Jurkat, Clone E6-1 (cell line): ENCODE measurements at regions not wholly inside any gene's neighbourhood (a gene's known extent, or its start where the extent isn't known, plus 50 kb on each side); places are given as distances from the start of the nearest gene placed in this dataset.

Source experiments
- DNase-seq: peaks from one replicate; pipeline ENCODE4 v3.0.0-alpha.2; 2011; ENCODE audit warnings: low read depth, low spot score
- H3K4me3 ChIP-seq: 2 replicates; pipeline ENCODE4 v1.5.1; 2011; ENCODE audit warnings: mild to moderate bottlenecking, low read length, control low read depth, moderate library complexity

DNA sequence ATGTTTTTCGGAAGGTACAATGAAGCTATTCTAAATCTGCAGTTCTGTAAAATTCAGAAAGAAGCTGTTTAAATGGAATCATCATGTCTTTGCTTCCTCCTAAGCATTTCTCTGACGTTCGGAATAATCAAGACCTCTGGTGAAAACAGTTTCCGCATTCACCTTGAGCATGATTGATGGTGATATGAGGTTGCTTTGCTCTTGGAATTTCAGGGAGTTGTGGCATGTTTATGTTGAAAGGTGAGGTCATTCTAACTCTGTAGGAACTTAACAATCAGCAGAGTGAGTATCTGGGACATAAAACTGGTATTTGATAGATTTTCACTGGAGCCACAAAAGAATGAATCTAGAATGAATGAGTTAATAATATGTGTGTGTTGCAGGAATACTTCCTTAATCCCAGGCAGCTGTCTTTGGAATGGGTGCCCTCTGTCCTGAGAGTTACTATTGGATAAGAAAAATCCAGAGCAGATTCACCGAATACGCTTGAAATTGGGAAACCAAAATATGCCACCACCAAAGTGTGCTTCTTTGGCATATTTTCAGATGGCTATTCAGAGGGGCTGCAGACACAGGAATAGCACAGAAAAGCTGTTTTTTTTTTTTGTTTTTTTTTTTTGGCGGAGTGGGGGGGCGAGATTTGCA is 599.1 kb downstream of the CCER1 start:
- no peak for DNase-seq
- no peak overlapping the region for H3K4me3 ChIP-seq

DNA sequence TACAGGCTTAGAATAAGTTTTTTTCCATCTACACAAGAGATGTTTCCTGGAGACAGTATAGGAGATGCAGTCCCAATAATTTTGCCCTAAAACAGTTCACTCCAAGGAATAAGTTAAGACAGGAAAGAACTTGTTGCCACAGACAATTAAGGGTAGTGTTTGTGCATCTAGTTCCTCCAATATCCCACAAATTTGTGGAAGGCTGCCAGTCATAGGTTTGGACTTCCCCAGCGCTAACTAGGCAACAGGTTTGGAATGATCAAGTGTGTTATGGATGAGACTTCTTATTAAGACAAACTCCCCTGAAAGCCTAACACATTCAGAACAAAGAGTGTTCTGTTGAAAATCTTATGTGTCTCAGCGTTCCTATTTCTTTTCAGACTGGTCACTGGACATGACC is 611.0 kb downstream of the CCER1 start:
- no peak for DNase-seq
- no peak overlapping the region for H3K4me3 ChIP-seq

DNA sequence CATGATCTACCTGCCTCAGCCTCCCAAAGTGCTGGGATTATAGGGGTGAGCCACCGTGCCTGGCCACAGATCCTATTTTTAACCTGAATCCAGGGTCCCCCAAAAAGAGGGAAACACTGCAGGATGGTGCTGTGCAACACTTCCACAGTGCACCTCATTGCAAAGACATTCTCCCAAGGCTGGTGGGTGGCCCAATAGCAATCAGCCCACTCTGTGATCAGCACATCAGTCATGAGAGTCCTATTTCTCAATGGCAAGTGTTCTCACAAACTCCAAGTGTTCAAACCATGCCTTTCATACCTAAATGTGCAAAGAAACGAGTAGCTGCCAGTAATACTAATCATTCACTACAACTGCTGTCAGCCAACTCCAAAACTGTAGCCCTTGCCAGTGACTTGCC is 612.9 kb downstream of the CCER1 start:
- DNase-seq: no peak
- no peak overlapping the region for H3K4me3 ChIP-seq

DNA sequence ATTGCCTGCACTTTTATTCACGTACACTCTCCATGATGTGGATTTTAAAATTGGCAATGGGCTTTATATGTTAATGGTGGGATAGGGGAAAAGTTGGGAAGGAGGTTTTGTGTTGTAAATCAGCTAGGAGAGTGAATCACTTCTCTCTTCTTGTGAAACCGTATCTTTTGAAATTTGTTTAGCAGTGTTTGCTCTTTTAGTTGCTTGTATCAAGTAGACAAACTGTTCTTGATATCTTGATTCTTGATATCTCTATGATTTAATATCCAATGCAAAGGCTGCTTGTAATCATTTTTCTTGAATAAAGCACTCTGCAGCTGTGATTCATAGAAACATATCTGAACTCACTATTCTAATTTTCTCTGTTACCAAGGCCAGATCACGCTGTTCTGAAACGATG is 615.1 kb downstream of the CCER1 start:
- no peak for DNase-seq
- no peak overlapping the region for H3K4me3 ChIP-seq

DNA sequence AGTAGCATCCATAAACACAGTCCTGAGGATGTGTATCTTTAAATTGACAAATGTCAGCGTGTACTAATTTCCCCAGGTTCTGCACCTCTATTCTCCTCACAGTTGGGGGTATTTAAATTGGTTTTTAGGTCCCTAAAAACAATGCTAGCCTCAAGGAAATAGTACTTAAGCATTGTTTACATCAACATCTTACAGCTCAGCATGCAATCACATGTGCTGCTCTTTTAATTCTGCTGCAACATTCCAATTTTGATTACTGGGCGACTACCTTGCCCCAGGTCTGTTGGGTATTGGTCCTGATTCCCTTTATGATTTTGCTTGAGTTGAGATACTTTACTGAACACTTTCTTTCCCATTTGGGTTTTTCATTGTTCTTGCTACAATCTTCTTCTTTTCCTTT is 616.6 kb downstream of the CCER1 start:
- no peak for DNase-seq

DNA sequence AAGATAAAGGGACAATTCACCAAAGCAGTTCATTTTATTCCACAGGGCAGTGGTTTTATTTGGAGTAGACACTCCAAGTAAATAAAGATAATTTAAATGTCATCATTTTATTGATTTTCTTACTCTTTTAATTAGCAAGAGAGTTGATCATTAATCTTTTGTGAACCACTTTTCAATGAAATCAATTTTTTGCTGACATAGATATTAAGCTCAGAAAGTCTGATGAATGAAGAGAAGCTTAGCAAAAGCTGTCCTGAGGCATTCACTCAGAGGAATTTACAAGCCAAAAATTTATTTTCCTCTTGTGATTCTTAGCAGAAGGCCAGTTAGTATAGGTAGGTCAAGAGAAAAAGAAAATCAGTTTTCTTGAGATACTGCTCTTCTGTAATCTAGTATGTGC is 618.0 kb downstream of the CCER1 start:
- H3K4me3 ChIP-seq: no peak overlapping the region

More for the DNA sequence above, 616.6 kb downstream of the CCER1 start:
- no peak overlapping the region for H3K4me3 ChIP-seq

DNA sequence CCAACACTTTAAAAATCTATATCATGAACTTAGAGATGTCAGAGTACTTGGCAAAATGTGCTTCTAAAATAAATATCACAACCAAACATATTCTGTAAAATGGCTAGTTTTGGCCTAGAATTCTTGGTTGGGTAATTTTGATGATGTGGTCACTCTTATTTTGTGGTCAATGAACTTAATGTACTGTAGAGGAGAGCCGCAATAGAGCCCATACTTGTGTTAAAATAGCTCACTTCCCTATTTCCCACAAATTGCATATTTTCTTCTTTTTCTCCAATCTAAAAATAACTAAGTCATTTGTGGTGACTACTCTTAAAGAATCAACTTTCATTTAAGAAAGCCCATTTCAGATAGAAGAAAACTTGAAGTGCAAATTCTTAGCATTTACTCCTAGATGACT is 619.4 kb downstream of the CCER1 start:
- no peak for DNase-seq
- no peak overlapping the region for H3K4me3 ChIP-seq

More for the DNA sequence above, 618.0 kb downstream of the CCER1 start:
- DNase-seq: no peak

DNA sequence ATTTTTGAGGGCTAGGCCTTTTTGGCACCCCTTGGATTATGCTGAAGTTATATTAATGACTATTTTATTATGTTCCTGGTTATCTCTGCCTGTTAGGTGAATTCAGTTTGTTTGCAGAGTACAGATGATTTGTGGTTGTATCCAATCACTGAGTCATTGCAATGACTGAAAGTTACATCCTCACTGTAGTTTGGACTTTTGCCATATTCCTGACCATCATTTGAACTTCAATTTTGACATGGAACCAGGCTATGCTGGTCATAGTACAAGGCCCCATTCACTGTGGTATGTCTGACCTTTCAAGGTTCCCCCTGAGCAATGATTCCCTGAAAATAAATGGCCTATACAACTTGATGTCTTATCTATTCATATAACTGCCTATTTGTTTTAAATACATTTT is 621.0 kb downstream of the CCER1 start:
- H3K4me3 ChIP-seq: no peak overlapping the region
- no peak for DNase-seq

DNA sequence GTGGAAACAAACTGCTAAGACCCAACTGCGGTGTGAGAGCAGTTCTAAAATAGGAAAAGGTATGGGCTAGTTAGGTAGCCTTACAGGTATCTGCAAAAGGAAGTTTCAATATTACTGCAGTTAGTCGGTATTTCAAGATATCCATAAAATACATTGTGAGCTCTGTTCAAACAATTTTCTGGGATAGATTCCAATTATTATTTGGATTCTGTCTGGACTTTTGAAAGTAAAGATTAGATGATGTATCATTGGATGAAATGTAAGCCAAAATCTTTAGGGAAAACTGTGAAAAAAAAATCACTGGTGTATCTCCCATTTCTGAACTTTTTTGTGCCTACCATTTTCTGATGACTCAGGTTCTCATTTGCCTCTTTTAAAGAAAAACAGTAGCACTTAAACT is 621.6 kb downstream of the CCER1 start:
- H3K4me3 ChIP-seq: no peak overlapping the region
- no peak for DNase-seq

DNA sequence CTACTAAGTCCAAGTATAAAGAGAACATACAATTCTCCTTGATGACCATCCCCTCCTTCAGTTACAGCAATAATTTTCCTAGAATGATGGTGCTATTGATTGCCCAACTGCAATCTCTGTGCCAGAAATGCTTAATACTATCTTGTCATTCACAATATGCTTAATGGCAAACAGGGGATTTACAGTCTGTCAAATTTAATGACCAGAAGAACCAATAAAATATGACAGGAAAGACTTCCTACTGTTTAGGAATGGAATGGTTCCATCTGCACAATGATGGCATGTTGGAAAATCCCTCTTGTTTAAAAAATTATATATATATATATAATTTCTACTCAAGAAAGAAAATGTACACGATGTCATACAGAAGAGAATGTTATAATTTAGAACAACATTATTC is 623.2 kb downstream of the CCER1 start:
- no peak for DNase-seq
- no peak overlapping the region for H3K4me3 ChIP-seq

DNA sequence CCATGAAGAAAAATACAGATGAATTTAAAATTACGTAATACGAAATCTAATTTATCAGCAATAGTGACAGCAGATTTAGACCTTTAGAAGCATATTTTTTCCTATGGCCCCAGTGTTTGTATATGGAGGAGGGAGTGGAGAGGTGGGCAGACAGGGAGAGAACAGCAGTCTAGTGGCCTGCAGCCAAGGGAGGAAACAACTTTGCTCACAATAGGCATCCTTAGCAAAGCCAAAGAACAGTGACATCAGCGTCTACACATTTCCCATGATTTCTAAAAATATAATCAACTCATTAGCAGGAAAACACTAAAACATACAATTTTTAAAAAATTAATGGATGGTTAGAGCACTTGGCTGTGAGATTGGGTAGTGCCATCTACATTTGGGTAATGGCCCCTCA is 622.6 kb upstream of the ATP2B1 start:
- no peak for DNase-seq

DNA sequence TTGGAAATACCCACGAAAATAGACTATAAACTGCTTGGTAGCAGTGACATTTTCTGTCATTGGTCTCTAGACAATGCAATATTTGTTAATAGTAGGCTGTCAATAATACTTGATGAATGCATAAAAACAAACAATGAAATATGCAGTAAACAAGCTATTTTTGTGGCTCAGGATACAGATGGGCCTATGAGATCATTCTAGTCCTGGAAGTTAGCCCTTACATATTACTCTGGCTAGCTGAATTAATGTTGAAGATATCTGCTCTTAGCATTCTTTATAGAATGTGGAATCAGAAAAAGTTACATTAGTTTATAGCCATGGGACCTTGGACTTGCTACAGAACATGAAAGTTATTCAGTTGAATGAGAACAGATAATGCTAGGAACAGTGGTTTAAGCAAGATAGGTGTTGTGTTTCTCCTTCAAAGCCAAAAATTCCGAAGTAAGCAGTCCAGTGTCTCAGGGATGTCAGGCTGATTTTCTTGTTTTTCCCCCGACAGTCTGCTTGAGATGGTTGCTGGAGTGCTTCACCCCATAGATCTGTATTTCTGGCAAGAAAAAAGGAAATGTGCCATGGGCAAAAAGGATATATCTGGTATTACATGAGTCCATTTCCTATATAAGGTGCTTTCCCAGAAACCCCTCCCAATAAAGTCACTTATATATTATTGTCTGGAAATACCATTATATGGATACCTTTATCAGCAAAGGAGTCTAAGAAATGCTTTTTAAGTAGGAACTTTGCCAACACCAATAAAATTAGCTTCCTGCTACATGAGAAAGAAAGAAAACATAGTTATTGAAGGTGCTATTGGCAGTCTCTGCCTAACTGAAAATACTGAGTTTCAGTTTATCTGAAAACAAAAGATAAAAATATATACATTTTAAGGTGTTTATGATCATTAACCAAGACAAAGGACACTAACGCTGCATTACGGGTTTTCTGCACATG is 619.4 kb upstream of the ATP2B1 start:
- H3K4me3 ChIP-seq: no peak overlapping the region
- DNase-seq: no peak

More for the DNA sequence above, 622.6 kb upstream of the ATP2B1 start:
- no peak overlapping the region for H3K4me3 ChIP-seq

DNA sequence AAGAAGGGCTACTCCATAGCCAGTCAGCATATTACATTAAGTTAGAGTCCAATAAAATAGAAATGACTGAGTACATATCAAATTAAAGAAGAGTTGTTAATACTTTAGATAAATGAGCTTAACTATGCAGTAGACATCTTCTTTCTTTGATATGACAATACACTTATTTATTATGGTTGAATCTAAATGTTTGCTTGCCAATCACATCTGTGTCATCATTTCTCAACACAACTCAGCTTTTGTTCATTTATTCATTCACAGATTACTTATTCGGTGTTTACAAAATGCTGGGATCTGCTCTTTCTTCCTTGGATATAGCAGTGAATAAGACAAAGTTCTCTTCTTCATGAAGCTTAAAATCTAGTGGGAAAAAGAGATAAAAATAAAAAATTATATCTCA is 614.6 kb upstream of the ATP2B1 start:
- DNase-seq: no peak
- no peak overlapping the region for H3K4me3 ChIP-seq

DNA sequence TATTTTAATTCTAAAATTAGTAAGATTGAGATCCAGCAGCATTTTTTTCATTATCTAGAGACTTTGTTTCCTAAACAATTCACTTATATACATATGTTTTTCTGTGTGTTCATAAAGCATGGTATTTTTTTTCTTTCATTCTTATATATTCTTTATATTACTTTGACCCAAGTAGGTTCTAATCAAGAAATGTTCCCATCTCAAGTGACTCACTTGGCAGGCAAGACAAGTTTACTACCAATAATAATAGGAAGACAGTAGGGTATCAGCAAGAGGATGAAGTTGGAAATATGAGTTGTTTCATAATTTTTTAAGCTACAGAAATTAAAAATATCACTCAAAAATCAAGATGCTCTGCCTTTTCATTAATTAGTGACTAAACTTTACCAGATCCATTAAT is 613.4 kb upstream of the ATP2B1 start:
- no peak for DNase-seq
- H3K4me3 ChIP-seq: no peak overlapping the region

DNA sequence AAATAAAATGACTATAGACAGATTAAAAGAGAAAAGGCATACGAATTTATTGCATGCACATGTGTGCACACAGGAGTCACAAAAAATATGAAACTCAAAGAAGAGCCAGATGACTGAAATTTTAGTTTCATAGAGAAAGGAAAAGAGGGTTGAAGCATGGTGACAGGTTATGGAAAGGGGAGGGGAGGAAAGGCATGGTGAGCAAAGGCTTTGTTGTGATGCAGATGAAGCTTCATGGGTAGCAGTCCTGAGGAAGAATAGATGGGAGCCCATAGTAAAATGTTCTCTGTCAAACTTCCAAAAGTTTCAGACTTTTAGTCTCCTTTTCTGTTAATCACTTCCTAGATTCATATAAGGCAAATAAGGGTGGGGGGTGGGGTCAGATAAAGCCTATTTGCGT is 612.7 kb upstream of the ATP2B1 start:
- H3K4me3 ChIP-seq: no peak overlapping the region
- DNase-seq: no peak

DNA sequence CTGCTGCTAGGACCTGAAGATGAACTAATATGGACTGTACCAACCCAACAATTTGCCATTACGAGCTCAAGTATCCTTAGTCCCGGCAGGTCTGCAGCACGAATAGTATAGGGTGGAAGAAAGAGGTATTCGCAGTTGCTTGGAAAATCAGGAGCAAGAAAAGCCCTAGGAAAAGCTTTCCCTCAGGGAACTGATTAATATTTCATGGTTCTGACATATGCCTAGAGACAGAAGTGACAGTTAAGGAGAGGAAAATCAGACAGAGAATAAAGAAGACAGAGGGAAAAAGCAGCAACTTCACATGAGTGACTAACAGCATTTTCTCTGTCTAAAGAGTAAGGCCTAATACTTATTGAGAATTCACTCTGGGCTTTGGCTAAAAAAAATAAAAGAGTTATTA is 602.9 kb upstream of the ATP2B1 start:
- no peak for DNase-seq
- H3K4me3 ChIP-seq: no peak overlapping the region

DNA sequence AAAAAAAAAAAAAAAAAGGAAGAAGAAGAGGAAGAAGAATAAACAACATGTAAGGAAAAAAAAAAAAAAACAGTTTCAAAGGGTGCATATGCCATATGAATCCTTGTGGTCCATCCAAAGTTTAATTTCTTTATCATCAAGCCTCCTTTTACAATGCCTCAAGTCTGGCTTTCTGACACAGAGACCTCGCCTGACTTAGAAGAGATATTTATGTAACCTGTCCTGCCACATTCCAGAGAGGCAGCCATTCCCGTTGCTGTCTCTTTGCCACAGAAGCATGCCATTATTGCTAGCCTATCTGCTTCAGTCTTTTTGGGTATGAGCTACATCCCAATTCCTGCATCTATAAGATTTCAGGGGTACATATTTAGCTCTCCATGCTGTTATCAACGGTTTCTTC is 596.7 kb upstream of the ATP2B1 start:
- no peak overlapping the region for H3K4me3 ChIP-seq
- no peak for DNase-seq

DNA sequence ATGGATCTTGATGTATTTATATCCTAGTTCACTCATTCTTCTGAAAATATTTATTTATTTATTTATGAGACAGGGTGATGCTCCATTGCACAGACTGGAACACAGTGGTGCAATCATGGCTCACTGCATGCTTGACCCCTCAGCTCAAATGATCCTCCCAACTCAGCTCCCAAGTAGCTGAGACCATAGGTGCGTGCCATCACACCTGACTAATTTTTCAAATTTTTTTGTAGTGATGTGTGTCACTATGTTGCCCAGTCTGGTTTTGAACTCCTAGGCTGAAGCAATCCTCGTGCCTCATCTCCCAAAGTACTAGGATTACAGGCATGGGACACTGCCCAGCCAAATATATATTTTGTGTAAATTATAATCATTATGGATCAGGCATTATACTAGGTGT is 595.6 kb upstream of the ATP2B1 start:
- DNase-seq: no peak
- no peak overlapping the region for H3K4me3 ChIP-seq

DNA sequence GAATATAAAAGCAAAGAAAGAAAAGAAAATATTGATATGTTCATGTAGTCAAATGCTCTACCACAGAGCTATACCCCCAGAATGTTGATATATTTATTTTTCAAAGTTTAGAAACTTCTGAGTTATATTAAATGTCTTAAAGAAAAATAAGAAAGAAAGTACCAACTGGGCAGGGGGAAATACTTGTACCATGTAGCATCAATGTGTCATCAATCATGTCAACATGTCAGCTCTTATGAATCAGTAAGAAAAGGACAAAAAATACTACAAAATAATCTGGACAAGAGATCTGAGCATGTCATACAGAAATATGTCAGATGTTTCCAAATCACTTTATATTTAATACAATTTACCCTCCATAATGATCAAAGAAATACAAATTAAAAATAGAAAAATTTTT is 595.1 kb upstream of the ATP2B1 start:
- no peak overlapping the region for H3K4me3 ChIP-seq
- no peak for DNase-seq

DNA sequence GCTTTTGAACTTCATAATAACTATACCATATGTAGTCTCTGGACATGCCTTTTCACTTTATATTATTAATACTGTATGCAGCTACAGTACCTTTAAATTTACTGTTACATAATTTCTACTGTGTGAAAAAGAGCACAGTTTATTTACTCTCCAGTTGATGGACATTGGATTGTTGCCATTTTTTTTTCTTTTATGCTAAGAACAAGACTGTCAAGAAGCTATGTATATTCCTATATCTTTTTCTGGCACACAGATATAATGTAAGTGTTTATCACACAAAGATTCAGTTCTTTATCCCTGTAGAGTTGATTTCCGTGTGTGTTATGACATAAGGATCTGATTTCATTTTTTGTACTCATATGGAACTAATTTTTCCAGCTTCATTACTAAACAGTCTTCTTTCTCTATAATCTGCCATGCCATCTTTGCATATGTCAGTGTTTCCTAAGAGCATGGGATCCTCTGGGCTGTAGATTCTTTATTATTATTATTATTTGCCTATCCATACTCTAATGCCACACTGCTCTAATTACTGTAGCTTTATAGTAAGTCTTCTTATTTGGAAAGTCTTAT is 593.0 kb upstream of the ATP2B1 start:
- no peak for DNase-seq
- no peak overlapping the region for H3K4me3 ChIP-seq
